HG03064 (cell line): ENCODE measurements at regions not wholly inside any gene's neighbourhood (a gene's known extent, or its start where the extent isn't known, plus 50 kb on each side); places are given as distances from the start of the nearest gene placed in this dataset.

Experiments
- ATAC-seq: cut with Tn5 transposase; IDR thresholded peaks from one replicate; pipeline ENCODE4 v1.9.1; 2021; ENCODE audit warnings: low read depth; ENCODE audit not compliant: unreplicated experiment

DNA sequence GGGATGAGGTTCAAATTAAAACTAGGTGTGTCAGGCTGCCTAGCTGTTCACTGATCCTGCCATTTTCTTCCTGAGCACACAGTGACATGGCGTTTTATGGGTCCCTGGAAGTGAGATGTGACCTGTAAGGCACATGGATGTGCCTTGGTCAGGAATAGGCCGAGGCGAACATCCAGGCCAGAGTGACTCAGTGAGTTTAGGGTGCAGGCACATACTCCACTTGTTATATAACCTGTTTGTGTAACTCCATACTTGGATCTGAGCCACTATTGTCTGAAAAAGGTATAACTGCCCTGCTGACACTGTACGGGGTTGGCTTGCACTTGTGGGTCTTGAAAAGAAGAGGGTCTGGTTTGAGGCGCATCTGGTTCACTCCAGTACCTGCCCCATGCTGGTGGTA is 150.1 kb upstream of the ADAMTS16 start:
- ATAC-seq = no peak

DNA sequence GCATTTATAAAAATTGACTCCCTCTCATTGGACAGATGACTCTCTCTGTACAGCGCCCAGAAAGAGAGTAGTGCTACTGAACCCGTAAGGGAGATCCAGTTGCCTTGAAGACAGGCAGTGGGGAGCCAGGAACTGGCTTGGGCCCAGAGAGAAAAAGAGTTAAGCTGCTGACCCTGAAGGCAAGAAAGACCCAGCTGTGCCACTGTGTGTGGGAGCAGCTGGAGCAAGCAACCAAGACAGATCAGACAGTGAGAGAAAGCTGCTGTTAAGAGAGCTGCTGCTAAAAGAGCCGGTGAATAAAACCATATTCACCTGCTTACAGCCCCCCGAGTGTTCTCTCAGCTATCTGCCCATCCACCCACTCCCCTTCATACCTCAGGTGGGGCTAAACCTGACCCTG is 149.7 kb upstream of the ADAMTS16 start:
- no peak for ATAC-seq

DNA sequence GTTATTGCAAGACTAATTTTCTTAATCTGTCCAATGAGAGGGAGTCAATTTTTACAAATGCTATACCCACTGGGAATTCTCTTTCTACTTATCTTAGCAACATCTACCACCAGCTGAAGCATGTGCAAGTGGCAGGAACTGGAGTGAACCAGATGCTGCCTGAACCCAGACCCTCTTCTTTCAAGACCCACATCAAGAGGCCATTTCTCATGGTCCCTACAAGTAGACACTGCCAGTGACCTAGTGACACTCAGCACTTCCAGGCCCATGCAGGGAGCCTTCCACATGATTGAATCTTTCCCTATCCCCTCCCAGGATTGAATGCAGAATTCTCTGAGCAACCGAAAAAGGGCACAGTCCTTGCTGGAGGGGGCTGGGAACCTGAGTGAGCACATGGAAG is 148.2 kb upstream of the ADAMTS16 start:
- ATAC-seq = no peak

DNA sequence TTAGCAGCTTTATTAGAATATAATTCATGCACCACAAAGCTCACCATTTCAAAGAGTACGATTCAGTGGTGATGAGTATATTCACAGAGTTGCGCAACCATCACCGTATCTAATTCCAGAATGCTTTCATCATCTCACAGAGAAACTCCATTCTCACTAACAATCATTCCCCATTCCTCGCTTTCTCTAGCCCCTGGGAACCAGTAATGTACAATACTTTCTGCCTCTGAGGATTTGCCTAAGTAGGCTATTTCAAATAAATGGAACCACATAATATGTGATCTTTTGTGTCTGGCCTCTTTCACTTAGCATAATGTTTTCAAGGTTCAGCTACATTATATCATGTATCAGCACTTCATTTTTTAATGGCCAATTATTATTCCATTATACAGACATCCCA is 145.1 kb upstream of the ADAMTS16 start:
- ATAC-seq = no peak

DNA sequence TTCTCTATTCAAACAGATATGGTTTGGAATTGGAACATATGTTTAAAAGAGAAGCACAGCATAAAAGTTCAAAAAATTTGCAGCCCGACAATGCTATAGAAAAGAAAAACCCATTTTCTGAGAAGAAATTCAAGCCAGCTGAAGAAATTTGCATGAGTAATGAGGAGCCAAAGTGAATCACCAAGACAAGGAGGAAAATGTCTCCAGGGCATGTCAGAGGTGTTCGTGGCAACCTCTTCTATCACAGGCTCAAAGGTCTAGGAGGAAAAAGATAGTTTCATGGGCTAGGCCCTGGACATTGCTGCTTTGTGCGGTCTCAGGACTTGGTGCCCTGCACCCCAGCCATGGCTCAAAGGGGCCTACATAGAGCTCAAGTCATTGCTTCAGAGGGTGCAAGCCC is 134.8 kb upstream of the ADAMTS16 start:
- ATAC-seq = no peak

DNA sequence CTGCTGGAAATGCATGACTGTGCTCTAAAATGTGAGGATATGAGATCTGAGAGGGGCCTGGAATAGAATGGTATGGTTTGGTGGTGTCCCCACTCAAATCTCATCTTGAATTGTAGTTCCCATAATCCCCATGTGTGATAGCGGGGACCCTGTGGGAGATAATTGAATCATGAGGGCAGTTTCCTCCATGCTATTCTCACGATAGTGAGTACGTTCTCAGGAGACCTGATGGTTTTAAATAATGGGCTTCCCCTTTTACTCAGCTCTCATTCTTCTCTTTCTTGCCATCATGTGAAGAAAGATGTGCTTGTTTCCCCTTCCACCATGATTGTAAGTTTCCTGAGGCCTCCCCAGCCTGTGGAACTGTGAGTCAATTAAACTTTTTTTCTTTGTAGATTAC is 133.6 kb upstream of the ADAMTS16 start:
- ATAC-seq = no peak

DNA sequence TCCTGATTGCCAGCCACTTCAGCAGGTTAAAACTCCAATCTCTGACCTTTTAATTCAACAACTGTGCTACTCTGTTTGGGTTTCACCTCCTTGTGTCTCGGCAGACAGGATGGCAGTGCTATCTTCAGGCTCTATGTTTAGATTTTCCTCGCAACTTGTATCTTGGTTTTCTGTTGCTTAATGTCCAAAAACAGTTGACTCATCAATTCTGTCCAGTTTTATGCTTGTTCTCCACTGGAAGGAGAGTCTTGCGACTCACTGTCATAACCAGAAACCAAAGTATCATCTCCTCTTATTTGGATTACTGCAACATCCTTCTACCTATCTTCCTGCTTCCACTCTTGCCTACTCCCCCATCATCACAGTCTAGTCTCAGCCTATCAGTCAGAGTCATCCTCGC is 130.9 kb upstream of the ADAMTS16 start:
- no peak for ATAC-seq

DNA sequence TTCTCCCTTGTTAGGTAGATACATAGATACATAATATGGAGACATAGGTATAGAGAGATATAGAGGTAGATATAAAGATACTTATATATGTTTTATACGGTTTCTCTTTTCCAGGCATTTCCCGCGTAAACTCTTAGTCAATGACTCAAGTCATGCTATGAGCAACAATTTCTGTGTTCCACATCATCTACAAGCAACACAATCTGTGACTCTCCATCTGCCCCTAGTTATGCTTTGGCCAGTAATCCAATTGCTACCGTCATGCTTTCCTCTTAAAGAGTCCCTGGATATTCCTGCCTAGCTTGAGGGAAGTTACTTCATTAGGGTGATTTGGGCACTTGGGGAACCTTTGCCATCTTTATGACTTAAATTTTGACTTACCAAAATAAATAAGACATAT is 129.0 kb upstream of the ADAMTS16 start:
- no peak for ATAC-seq

DNA sequence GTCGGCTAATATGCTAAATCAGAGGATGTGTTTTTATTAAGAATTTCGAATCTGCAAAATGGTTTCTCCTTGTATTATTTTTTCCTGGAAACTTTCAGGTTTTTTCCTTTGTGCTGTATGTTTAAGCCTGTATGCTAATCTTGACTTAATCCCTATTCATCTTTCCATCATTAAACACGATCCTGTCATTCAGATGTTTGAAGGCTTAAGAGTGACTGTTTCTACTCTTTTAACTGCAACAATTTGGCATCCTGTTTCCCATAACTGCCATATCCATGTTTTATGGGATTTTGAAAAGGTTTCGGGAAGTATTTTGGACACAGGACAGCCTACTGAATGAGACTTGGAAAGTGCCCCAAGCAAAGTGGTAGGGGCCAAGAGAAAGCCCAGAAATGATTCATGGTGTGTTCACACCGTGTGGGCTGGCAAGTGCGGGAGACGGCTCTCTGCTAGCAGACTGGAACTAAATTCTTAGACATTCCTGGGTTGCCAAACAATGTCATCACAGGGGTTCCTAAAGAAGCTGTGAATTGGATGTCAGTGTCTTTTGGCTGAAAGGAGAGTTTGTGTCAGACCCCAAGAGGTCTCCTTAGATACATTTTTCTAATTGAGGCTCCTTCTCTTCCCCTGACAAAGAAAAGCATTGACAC is 125.4 kb upstream of the ADAMTS16 start:
- ATAC-seq = no peak

DNA sequence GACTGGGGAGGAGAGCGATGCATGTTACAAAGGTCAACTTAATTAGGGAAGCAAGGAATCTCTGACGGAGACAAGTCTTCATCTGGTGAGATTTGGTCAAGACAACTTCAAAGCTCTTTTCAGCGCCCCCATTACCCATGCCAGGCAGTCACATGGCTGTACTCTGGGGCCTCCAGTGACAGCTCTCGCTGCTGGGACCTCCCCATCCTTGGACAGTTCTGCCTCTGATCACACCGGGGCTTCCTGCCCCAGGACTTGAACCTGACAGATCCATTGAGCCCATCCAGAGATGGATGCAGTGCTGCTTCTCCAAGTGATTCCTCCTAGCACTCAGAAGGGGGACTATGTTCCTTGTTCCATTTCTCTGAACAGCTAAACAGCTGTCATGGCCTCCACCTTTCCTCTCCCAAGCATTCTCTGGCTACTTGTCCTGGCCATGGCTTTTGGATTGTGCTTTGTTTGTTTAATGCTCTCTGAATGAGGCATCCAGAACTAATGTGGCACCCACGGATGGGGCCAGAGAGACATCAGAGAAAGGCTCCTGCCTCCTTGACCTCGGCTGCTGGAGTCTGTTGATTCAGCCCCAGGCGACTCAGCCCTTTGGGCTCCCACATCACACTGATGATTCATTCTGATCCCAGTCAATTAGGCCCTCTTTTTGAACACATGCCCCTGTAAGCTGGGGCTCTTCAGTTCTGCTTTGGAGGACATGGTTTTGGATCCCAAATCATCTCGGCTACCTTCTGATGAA is 122.1 kb upstream of the ADAMTS16 start:
- ATAC-seq = no peak

DNA sequence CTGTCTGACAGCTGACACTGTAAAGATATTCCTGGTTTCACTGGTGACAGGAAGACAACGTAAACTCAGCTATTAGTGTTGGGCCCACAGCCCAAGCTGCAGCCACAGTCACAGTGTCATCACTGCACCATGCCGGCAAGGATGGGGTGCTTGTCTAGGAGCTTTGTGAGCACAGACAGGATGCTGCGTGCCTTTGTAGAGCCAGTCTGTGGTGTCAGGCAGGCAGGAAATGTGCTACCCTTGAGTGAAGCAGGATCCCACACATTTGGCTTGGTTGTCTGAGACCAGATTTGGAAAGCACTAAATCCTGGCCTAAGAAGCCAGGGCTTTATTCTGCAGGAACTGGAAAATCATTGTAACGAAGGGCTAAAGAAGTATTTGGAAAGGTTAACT is 121.6 kb upstream of the ADAMTS16 start:
- no peak for ATAC-seq

DNA sequence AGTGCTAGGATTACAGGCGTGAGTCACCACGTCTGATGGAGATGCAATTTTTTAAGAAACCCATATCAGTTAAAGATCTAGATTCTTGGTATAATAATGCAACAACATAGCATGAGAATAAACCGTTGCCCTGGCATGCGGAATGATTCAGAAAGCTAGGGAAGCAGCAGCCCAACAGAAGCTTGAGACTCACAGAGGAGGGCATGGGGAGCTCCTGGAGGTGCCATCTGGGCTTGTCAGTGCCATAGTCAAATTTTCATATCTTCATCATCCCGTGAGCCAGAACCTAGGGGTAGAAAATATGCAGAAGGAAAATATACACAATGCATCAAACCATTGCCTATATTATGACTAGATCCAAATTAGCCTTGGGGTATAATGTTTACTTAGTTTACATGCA is 118.7 kb upstream of the ADAMTS16 start:
- ATAC-seq = no peak

DNA sequence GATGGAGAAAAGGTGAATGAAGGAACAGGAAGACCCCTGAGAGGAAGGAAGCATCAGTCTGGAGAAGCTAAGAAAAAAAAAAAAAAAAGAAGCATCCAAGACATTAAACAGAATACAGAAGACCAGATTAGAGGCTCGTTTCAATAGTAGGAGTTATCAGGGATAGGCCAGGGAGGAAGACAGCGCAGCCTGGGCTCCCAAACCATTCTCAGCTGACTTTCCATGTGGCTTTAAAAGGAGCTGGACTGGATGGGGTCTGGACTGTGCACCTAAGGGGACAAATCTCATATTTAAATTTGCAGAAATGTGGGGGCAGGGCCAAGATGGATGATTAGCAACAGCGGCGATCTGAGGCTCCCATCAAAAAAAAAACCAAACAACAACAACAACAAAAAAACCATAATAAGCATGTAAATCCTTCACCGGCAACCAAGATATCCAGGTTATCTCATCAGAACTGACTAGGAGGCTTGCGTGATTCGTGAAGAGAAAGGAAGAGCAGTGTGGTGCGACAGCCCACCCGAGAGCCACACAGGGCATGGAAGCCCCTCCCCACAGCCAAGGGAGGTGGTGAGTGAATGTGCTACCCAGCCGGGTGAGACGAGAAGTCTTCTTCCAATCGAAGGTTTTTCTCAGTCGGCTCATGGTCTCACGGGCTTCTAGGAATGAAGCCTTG is 114.9 kb upstream of the ADAMTS16 start:
- no peak for ATAC-seq

DNA sequence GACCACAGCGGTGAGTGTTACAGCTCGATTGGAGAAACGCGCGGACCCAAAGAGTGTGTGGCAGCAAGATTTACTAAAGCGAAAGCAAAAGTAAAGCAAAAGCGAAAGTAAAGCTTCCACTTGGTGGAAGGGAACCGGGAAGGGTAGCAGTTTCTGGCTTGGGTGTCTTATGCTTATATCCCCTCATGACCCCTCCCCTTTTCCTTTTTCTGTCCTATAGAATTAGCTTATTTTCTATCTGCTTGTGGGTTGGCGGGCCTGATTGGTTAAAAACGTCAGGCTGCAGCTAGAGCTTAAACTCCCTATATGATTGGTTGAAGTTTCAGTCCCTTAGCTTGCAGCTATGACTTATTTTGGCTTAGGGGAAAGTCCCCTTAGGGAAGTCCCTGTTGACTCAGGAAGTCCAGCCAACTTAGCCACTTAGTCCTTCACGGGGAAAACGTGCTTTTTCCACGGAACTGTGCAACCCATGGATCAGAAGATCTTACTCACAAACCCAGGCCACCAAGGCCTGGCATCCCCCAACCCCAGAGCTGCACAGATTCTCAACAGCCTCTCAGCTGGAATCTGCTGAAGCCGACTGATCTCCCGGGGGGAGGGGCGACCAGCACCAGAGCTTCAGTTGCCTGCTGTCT is 114.2 kb upstream of the ADAMTS16 start:
- no peak for ATAC-seq

DNA sequence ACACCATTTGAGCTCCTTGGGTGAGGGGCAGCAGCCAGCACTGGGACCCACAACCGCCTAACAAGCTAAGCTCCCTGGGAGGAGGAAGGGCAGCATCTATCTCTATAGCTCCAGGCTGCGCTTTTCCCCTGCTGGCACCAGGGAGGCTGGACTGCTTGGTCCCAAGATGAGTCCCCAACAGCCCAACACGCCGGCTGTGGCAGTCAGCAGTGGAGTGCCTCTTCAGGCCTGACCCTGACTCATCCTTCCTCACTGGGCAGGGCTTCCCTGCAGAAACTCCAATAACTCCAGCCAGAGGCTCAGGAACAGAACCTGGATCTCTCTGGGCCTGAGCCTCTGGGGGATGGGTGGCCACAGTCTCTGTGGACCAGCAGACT is 113.7 kb upstream of the ADAMTS16 start:
- ATAC-seq = no peak

DNA sequence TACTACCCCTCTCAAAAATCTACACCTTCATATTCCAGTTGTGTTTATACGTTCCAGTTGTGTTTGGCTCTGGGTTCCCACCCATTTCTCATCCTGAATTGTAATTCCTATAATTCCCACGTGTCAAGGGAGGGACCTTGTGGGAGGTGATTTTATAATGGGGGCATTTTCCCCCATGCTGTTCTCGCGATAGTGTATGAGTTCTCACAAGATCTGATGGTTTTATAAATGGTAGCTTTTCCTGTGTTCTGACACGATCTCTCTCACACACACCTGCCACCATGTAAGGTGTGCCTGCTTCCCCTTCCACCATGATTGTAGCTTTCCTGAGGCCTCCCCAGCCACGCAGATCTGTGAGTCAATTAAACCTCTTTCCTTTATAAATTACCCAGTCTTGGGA is 108.5 kb upstream of the ADAMTS16 start:
- ATAC-seq = no peak

DNA sequence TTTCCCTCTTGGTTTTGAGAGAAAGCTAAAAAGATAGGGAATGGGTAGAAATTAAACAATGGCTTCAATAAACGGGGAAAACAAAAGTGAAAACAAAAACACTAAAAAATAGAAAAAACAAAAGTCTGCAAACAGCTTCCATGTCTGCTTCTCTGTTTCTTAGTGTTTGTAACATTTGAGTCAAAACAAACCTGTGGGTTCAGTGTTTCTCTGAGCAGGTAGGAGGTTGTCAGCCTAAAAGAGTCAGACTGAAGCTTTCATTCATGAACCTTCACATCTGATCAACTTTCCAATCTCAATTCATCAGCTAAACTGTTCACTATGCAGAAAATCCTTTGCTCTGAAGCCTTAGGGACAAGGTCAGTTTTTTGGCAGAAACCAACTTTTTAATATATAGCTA is 102.5 kb upstream of the ADAMTS16 start:
- no peak for ATAC-seq

DNA sequence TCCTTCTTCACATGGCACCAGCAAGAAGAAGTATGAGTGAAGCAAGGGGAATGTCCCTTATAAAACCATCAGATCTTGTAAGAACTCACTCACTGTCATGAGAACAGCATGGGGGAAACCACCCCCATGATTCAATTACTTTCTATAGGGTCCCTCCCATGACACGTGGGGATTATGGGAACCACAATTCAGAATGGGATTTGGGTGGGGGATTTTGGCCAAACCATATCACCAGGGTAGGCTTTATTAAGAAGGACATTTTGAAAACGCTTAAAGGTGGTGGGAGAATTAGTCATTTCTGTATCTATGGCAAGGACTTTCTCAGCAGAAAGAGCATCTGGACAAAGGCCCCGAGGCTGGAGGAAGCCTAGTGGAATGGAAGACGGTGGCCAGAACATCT is 100.2 kb upstream of the ADAMTS16 start:
- ATAC-seq = no peak

DNA sequence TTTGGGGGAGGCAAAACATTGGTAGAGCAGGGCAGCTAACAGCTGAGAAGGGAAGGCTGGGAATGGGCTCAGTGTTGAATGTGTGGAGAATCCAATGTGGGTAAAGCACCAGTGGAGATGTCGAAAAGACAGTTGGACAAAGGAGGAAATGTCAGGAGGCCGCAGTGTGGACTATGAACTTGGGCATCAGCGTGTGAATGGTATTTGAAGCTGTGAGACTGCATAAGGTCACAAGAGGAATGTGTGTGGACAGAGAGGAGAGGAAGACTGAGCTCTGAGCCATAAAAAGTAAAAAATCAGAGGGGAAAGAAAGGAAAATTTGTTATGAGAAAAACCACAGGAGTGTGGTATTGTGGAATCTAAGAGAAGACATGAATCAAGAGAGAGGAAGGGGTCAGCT is 99.4 kb upstream of the ADAMTS16 start:
- ATAC-seq = no peak

DNA sequence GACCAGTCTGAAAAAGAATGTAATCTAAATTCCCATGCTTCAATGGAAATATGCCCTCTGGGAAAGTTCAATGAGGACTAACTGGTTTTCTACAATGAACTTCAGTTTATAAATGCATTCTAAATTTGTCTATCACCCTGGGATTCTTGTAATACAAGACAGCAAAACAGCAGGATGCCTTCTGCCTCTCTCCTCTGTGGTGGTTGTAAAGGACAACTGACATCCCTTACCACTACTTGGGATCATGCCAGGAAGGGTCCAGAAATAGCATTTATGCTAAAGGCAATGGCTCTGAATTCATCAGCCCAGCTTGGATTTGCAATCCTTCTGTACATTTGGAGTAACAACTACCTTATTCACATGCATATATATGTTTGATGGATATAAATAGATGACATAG is 97.3 kb upstream of the ADAMTS16 start:
- ATAC-seq = no peak

DNA sequence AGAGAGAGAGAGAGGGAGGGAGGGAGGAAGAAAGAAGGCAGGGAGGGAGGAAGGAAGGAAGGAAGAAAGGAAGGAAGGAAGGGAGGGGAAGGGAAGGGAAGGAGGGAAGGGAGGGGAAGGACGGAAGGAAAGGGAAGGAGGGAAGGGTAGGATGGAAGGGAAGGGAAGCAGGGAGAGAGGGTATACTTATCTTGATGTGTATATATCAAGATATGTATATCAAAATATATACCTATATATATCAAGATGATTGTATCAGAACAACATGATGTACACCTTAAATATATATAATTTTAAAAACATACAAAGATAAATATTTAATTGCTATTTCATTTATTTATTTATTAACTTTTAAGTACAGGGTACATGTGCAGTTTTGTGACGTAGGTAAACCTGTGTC is 96.8 kb upstream of the ADAMTS16 start:
- ATAC-seq = no peak
